ENCODE measurements at regions not wholly inside any gene's neighbourhood (a gene's known extent, or its start where the extent isn't known, plus 50 kb on each side); places are given as distances from the start of the nearest gene placed in this dataset.

DNA sequence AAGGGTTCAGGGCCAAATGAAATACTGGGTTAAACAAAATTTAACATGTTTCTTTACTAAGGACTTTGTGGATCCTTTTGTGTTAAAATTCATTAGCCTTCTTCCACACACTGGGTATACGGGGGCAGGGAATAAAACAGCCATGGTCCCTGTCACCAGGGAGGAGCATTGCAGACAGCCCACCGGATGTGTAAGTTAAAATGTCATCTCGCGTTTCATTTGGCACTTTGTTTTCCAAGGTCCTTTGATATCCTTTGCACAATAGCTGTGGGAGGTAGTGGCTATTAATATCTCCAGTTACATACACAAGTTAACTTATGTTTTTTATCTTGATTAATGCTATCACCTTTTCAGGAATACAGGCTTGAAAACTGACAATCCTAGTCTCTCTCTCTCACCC lies 172.7 kb downstream of the BARHL2 start:
- no peak for DNase-seq (ENCODE audit: insufficient read length, low spot score)
- FAIRE-seq, result no peak
- TF ChIP-seq, protein P1, sequence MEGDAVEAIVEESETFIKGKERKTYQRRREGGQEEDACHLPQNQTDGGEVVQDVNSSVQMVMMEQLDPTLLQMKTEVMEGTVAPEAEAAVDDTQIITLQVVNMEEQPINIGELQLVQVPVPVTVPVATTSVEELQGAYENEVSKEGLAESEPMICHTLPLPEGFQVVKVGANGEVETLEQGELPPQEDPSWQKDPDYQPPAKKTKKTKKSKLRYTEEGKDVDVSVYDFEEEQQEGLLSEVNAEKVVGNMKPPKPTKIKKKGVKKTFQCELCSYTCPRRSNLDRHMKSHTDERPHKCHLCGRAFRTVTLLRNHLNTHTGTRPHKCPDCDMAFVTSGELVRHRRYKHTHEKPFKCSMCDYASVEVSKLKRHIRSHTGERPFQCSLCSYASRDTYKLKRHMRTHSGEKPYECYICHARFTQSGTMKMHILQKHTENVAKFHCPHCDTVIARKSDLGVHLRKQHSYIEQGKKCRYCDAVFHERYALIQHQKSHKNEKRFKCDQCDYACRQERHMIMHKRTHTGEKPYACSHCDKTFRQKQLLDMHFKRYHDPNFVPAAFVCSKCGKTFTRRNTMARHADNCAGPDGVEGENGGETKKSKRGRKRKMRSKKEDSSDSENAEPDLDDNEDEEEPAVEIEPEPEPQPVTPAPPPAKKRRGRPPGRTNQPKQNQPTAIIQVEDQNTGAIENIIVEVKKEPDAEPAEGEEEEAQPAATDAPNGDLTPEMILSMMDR (IDR thresholded peaks at IDR 0.05; ENCODE audit: insufficient read depth, missing control alignments), result no peak

DNA sequence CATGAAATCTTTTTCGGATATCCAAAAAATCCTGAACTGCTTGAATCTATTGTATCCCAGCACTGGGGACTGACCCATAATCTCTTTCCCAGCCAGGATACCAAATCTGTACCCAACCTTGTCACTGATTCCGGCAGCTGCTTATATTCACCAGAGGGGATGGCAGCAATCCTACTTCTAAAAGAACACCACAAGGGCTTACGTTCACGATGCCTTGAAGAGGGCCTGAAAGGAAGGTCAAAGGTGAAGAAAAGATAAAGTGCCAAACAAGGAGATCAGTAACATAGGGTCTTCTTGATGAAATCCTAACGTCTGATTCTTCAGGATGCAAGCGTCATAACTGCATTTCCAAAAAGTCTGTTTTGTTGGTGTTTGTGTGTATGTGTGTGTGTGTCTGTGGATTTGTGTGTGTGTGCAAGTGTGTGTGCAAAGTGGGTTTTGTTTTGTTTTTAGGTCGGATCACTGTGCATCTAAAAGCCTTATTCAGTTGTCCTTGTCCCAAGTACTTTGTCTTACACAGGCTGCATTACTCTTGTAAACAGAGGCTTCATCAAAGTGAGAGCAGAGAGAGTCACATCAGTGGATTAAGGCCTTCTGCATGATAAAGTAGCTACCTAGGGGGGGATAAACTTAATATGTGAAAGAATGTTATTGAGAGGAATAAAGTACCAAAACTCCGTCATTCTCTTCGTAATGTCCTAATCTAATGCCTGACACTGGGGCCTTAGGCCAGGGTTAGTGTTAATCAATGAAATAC lies 179.3 kb downstream of the BARHL2 start:
- no peak for DNase-seq (ENCODE audit: insufficient read length, low spot score)
- FAIRE-seq, result no peak
- TF ChIP-seq, protein P1 (IDR thresholded peaks at IDR 0.05; ENCODE audit: insufficient read depth, missing control alignments), result no peak

DNA sequence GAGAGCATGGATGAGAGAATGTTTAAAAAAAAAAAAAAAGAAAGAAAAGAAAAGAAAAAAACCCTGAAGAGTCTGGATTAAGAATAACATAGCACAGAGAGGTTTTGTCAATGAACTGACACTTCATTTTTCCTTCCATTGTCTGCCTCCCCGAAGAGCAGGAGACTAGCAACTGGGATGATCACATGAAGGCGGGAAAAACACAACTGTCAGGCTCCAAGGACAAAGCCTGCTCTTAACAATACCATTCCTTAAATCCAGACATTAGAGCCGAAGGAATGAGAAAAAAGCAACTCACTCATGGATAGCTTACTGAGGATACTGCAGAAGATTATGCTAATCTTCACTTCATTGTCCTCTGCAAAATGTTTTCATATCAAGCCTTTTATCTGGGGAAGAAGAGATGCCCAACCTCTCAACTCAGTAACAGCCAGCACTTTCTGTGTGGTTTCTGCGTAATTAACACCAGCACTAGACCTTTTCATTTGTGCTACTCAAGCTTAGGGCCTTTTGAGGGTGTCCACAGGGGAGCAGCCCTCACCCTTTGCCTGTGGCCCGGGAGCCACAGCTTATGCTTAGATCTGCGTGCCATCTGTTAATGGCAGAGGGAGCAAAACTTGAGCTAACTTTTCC lies 182.3 kb downstream of the BARHL2 start:
- TF ChIP-seq, protein P1 (IDR thresholded peaks at IDR 0.05; ENCODE audit: insufficient read depth, missing control alignments), result no peak
- FAIRE-seq (peak; percentile 75), DNase-seq (ENCODE audit: insufficient read length, low spot score) (no peak)

DNA sequence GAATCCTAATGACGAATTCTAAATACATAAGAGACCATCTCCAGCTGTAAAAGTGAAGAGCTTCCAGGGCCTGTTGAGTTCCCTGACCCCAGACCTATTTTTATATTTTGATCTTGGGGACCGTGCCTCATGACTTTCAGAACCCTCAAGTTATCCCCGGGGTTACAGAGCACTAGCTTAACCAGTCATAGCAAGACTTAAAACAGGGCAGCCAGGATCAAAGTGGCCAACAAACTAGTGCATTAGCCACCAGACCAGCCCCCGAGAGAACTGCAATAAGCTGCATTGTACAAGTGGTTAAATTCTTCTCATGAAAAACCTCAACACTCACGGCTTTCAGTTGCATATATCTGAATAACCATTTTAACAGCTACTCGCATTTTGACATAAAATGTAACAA lies 183.0 kb downstream of the BARHL2 start:
- TF ChIP-seq, protein P1 (IDR thresholded peaks at IDR 0.05; ENCODE audit: insufficient read depth, missing control alignments), result no peak
- DNase-seq (ENCODE audit: insufficient read length, low spot score) (no peak), FAIRE-seq (no peak)

DNA sequence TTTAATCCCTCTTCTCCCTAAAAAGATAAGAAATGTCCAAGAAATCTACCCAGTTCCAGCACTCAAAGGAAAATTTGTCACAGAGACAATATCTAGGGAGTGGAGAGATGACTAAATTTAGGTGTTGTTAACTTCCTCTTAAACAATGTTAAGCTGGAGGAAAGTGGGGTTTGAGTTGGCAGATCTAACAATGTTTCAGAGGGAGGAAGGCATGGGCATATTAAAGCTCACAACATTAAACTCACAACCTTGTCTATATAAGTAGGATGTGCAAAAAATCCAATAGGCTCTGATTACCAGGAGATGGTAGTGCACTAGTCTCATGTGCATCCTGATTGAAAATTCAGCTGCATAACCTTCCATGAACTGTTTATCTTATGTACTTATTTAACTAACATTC lies 190.1 kb downstream of the BARHL2 start:
- DNase-seq (ENCODE audit: insufficient read length, low spot score), result no peak
- TF ChIP-seq, protein P1 (IDR thresholded peaks at IDR 0.05; ENCODE audit: insufficient read depth, missing control alignments), result no peak
- no peak for FAIRE-seq

DNA sequence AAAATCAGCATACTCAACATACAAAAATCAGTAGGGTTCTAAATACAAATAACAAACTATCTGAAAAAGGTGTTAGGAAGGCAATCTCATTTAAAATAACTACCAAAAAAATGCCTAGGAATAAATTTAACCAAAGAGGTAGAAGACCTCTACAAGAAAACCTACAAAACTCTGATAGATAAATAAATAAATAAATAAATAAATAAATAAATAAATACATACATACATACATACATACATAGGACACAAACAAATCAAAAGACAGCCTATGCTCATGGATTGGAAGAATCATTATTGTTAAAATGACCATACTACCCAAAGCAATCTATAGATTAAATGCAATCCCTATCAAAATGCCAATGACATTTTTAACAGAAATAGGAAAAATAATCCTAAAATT lies 194.7 kb downstream of the BARHL2 start:
- DNase-seq (ENCODE audit: insufficient read length, low spot score), result no peak
- FAIRE-seq, result no peak
- TF ChIP-seq, protein P1 (IDR thresholded peaks at IDR 0.05; ENCODE audit: insufficient read depth, missing control alignments), result no peak

DNA sequence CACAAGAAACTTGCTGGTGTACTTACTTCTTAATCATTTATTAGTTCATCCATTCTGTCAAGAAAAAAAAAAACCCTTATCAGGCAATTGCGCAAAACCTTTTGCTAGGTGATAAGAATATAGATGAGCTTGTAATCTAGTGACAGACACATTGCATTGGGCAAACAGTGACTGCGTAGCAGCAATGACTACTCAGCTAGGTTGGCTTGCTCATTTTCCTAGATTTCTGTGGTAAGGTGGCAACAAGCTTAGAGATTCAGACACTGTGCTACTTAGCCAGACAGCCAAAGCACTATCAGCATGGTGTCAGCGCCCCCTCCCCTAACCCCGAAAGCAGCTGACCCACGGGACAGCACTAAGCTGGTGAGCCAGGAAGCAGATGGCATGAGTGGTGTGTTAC lies 203.1 kb downstream of the BARHL2 start:
- DNase-seq (ENCODE audit: insufficient read length, low spot score), result no peak
- no peak for FAIRE-seq
- TF ChIP-seq, protein P1 (IDR thresholded peaks at IDR 0.05; ENCODE audit: insufficient read depth, missing control alignments), result no peak
